HepG2 (cell line): ENCODE measurements at regions not wholly inside any gene's neighbourhood (a gene's known extent, or its start where the extent isn't known, plus 50 kb on each side); places are given as distances from the start of the nearest gene placed in this dataset.
A peak's percentile ranks its signal among the peaks of the same experiment; 100 is the strongest.

Source experiments
- ATAC-seq: fragments of 200-7000 bp; cut with Tn5 transposase; 3 replicates; pipeline ENCODE4 v1.9.1; 2020; ENCODE audit warnings: mild to moderate bottlenecking, moderate library complexity
- BruUV-seq: library from RNA; stranded (reverse); fragments of 400-500 nt; replicated peaks from 2 replicates; lab custom pipeline; 2021; lab: Mats Ljungman, UMichigan
- CTCF ChIA-PET: fragments of 300-600 bp; formaldehyde crosslinking; extraction: SDS; loops from one replicate; lab custom pipeline; 2021; ENCODE audit warnings: low total read pairs, inconsistent platforms, low intra/inter-chr PET ratio; lab: Yijun Ruan, JAX
- POLR2A ChIA-PET: fragments of 350-600 bp; sonication (Branson Sonifier 250); formaldehyde crosslinking; loops from one replicate; lab custom pipeline; 2020; ENCODE audit warnings: antibody characterized with exemption, inconsistent platforms; lab: Yijun Ruan, JAX
- DNase-seq: peaks from one replicate; pipeline ENCODE4 v3.0.0-alpha.2; 2015; ENCODE audit warnings: low spot score
- FAIRE-seq: peaks from 3 replicates; lab custom pipeline; 2011; peaks lifted over from hg19 to GRCh38; lab: Jason Lieb, UNC
- H2AFZ ChIP-seq: one replicate; pipeline ENCODE4 v1.6.1; 2011; ENCODE audit warnings: low read length, inconsistent platforms
- H3K27ac ChIP-seq: fragments of 300-600 bp; 3 replicates; pipeline ENCODE4 v1.8.0; 2011; ENCODE audit warnings: mixed run types, mild to moderate bottlenecking, mixed read lengths, low read length, inconsistent platforms; ENCODE audit not compliant: insufficient read depth; ENCODE audit errors: extremely low read length
- H3K27me3 ChIP-seq, 2 experiments: fragments of 200-600 bp in 1 of 2; 2 replicates in 1 of 2; 3 replicates in 1 of 2; pipeline versions ENCODE4 v1.6.0 to v1.8.0; 2011; ENCODE audit warnings: low read length in 2 of 2, mild to moderate bottlenecking in 2 of 2, moderate library complexity in 2 of 2, inconsistent platforms in 1 of 2; ENCODE audit not compliant: insufficient read depth in 2 of 2, control insufficient read depth in 1 of 2
- H3K36me3 ChIP-seq, 2 experiments: fragments of 200-600 bp in 1 of 2; replicated peaks in 1 of 2; 2 replicates in 1 of 2; 3 replicates in 1 of 2; pipeline versions ENCODE4 v1.5.1 to v1.8.0; 2011; ENCODE audit warnings: low read length in 2 of 2, inconsistent platforms in 1 of 2; ENCODE audit not compliant: insufficient read depth in 2 of 2, control insufficient read depth in 1 of 2
- H3K4me1 ChIP-seq: 2 replicates; pipeline ENCODE4 v1.5.1; 2012; ENCODE audit warnings: low read length, inconsistent platforms; ENCODE audit not compliant: insufficient read depth
- H3K4me2 ChIP-seq: 2 replicates; pipeline ENCODE4 v1.6.0; 2011; ENCODE audit warnings: low read depth, low read length, inconsistent platforms
- H3K4me3 ChIP-seq, 3 experiments: fragments of 200-600 bp in 1 of 3; sonication (generic), shearing (Covaris generic) in 1 of 3; replicated peaks in 1 of 3; 2 replicates each; pipeline ENCODE4 v1.5.1; 2011 to 2016; ENCODE audit warnings: low read length in 3 of 3, inconsistent platforms in 2 of 3, low read depth in 2 of 3, mild to moderate bottlenecking in 2 of 3, control low read depth in 1 of 3, mixed read lengths in 1 of 3; ENCODE audit not compliant: insufficient read depth in 1 of 3
- H3K79me2 ChIP-seq: one replicate; pipeline ENCODE4 v1.6.1; 2011; ENCODE audit warnings: low read length, inconsistent platforms; ENCODE audit not compliant: insufficient read depth
- H3K9ac ChIP-seq: 2 replicates; pipeline ENCODE4 v1.6.0; 2011; ENCODE audit warnings: mild to moderate bottlenecking, low read depth, low read length, inconsistent platforms; ENCODE audit not compliant: insufficient read depth
- H3K9me3 ChIP-seq: 2 replicates; pipeline ENCODE4 v1.5.1; 2012; ENCODE audit warnings: mild to moderate bottlenecking, low read length
- H4K20me1 ChIP-seq: 2 replicates; pipeline ENCODE4 v1.6.0; 2011; ENCODE audit warnings: inconsistent platforms, mild to moderate bottlenecking, low read length, moderate library complexity; ENCODE audit not compliant: insufficient read depth
- ADNP ChIP-seq: sonication (generic); formaldehyde crosslinking; IDR thresholded peaks from 2 replicates; pipeline ENCODE4 v1.4.0; 2020; ENCODE audit warnings: missing genetic modification reagents
- ASH2L ChIP-seq: fragments of 300-600, 200-600 bp; sonication (generic); IDR thresholded peaks from 2 replicates; pipeline ENCODE4 v1.7.0; 2017; ENCODE audit warnings: low read depth, mild to moderate bottlenecking, moderate library complexity, mixed read lengths, low read length; ENCODE audit not compliant: insufficient read length
- ATF1 ChIP-seq: IDR thresholded peaks from 2 replicates; pipeline ENCODE4 v1.6.1; 2016; ENCODE audit warnings: mild to moderate bottlenecking, control low read depth
- EZH2 ChIP-seq: conservative IDR thresholded peaks from 2 replicates; pipeline ENCODE4 v1.6.1; 2012; ENCODE audit warnings: mild to moderate bottlenecking, low read depth, low read length, moderate library complexity
- HNRNPUL1 ChIP-seq: fragments of 200-400 bp; formaldehyde crosslinking; IDR thresholded peaks from 2 replicates; pipeline ENCODE4 v1.6.1; 2017; ENCODE audit warnings: low read depth, mild to moderate bottlenecking, low read length, moderate library complexity
- MIXL1 ChIP-seq: IDR thresholded peaks from 2 replicates; pipeline ENCODE4 v1.6.1; 2016
- NFKBIZ ChIP-seq: IDR thresholded peaks from 2 replicates; pipeline ENCODE4 v1.6.1; 2018; ENCODE audit warnings: missing genetic modification reagents, missing compliant biosample characterization
- PHF20 ChIP-seq: sonication (generic); formaldehyde crosslinking; IDR thresholded peaks from 2 replicates; pipeline ENCODE4 v1.5.0; 2020; ENCODE audit warnings: mild to moderate bottlenecking, missing genetic modification reagents
- PRPF4 ChIP-seq: fragments of 200-400 bp; formaldehyde crosslinking; IDR thresholded peaks from 2 replicates; pipeline ENCODE4 v1.6.1; 2016; ENCODE audit warnings: low read length, low read depth; ENCODE audit not compliant: poor library complexity, severe bottlenecking
- SIX1 ChIP-seq: sonication (generic); formaldehyde crosslinking; IDR thresholded peaks from 2 replicates; pipeline ENCODE4 v1.4.0; 2020; ENCODE audit warnings: missing genetic modification reagents, borderline replicate concordance
- SYNCRIP ChIP-seq: fragments of 200-400 bp; formaldehyde crosslinking; IDR thresholded peaks from 2 replicates; pipeline ENCODE4 v1.6.1; 2018; ENCODE audit warnings: mild to moderate bottlenecking, low read depth, low read length; ENCODE audit not compliant: insufficient read depth
- ZFP91 ChIP-seq: sonication (generic); formaldehyde crosslinking; IDR thresholded peaks from 2 replicates; pipeline ENCODE4 v1.9.0; 2022; ENCODE audit warnings: missing genetic modification reagents, mild to moderate bottlenecking, borderline replicate concordance
- ZNF263 ChIP-seq: sonication (generic); formaldehyde crosslinking; IDR thresholded peaks from 2 replicates; pipeline ENCODE4 v1.4.0; 2020; ENCODE audit warnings: missing genetic modification reagents
- ZNF282 ChIP-seq: fragments of 450-650 bp; IDR thresholded peaks from 2 replicates; pipeline ENCODE4 v1.6.1; 2018; ENCODE audit not compliant: partially characterized antibody
- ZNF670 ChIP-seq: sonication (generic); formaldehyde crosslinking; IDR thresholded peaks from 2 replicates; pipeline ENCODE4 v1.8.0; 2022; ENCODE audit warnings: mild to moderate bottlenecking, missing genetic modification reagents, borderline replicate concordance
- WGBS: methylation state at CpG from one replicate; pipeline ENCODE4 v1.1.6; 2017; ENCODE audit warnings: low lambda C conversion rate; 5-methylcytosine and 5-hydroxymethylcytosine counted together
- in situ Hi-C: cut with HindIII; loops from 2 replicates; pipeline ENCODE4 v1.10.0; 2017; ENCODE audit warnings: low pct_unique_long_range_greater_than_20kb; ENCODE audit not compliant: extremely low pct_ligation_motif_present
- intact Hi-C: fragments of 100-400 bp; cut with micrococcal nuclease; formaldehyde crosslinking; loops from one replicate; pipeline ENCODE4 v1.10.0; 2022; ENCODE audit not compliant: unreplicated experiment
- TF ChIP-seq, protein P1 (sequence below): fragments of 450-650 bp; IDR thresholded peaks from 2 replicates; pipeline ENCODE4 v1.6.1; 2016
- TF ChIP-seq, protein P2 (sequence below): sonication (generic); formaldehyde crosslinking; IDR thresholded peaks from 2 replicates; pipeline ENCODE4 v1.4.0; 2020; ENCODE audit warnings: missing genetic modification reagents, borderline replicate concordance

DNA sequence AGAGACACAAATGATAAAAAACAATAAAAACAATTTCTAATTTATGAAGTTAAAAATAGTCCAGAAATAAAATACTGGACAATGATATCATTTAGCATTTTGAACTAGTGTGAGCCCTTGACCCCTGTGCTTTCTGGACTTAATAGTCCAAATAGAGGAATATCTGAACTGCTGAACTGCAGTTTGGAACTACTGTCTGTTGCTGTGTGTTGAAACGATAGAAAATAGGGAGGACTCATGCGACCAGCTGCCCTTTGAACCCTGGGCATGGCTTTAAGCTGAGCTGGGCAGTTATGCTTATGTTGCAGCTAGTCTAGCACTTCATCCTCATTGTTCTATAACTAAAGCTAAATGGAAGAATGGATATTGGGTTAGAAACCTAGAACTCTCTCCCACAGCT is 99.5 kb downstream of the FMR1NB start:
- ATAC-seq (peak; percentile 44; the same call in 1 of the 3 replicates), DNase-seq (no peak)

DNA sequence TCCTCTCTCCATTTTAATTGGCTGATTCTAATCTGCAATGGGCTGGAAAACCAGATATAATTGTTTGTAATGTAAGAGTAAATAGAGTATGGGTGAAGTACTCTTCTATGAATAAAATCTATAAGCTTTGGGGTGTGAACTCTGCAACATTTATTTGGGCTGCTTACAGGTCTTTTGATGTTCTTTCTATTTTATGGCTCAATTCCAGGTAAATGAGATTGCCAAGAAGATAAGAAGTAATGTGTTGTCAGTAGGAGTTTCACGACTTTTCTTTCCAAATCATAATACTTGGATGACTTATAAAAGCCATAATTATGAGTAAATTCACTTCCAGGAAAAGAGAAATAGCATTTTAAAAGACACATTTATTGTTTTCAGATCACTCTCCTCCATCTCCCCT is 103.5 kb downstream of the FMR1NB start:
- ChIA-PET CTCF (no interaction called here), POLR2A (no interaction called here)
- H2AFZ ChIP-seq: no peak overlapping the region
- WGBS: 0% methylated on average over 1 of the region's 1 CpG
- intact Hi-C loops: no loop called here
- H3K27me3 ChIP-seq: no peaks in the 10 kb centered on the region
- H3K4me3 ChIP-seq: no peak overlapping the region
- H3K36me3 ChIP-seq: no peaks in the 10 kb centered on the region
- H3K79me2 ChIP-seq: no peaks in the 10 kb centered on the region
- no peak overlapping the region for H3K27ac ChIP-seq
- in situ Hi-C loops: no loop called here
- no peaks in the 10 kb centered on the region for H4K20me1 ChIP-seq
- H3K9ac ChIP-seq: no peak overlapping the region
- no peak for ATAC-seq
- no peaks in the 10 kb centered on the region for H3K9me3 ChIP-seq
- FAIRE-seq: no peak
- no peak for DNase-seq
- no TSS peak for BruUV-seq
- no peaks in the 10 kb centered on the region for H3K4me1 ChIP-seq
- no peak overlapping the region for H3K4me2 ChIP-seq
- TF ChIP-seq HNRNPUL1: no peak
- TF ChIP-seq SYNCRIP: no peak
- no peak for TF ChIP-seq ATF1 (CRISPR knock-in tag)
- TF ChIP-seq NFKBIZ (CRISPR knock-in tag): no peak
- TF ChIP-seq PHF20 (CRISPR knock-in tag): no peak
- TF ChIP-seq ZFP91 (CRISPR knock-in tag): no peak
- TF ChIP-seq PRPF4: no peak
- TF ChIP-seq, protein P1, sequence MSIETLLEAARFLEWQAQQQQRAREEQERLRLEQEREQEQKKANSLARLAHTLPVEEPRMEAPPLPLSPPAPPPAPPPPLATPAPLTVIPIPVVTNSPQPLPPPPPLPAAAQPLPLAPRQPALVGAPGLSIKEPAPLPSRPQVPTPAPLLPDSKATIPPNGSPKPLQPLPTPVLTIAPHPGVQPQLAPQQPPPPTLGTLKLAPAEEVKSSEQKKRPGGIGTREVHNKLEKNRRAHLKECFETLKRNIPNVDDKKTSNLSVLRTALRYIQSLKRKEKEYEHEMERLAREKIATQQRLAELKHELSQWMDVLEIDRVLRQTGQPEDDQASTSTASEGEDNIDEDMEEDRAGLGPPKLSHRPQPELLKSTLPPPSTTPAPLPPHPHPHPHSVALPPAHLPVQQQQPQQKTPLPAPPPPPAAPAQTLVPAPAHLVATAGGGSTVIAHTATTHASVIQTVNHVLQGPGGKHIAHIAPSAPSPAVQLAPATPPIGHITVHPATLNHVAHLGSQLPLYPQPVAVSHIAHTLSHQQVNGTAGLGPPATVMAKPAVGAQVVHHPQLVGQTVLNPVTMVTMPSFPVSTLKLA: no peak
- no peak for TF ChIP-seq ZNF282
- no peak for TF ChIP-seq MIXL1 (CRISPR knock-in tag)

More for the DNA sequence above, 99.5 kb downstream of the FMR1NB start:
- no TSS peak for BruUV-seq
- H3K79me2 ChIP-seq: no peaks in the 10 kb centered on the region
- no peak for FAIRE-seq
- H3K27ac ChIP-seq: no peak overlapping the region
- in situ Hi-C loops: no loop called here
- POLR2A ChIA-PET: no interaction called here
- WGBS: 0% methylated on average over 2 of the region's 2 CpGs
- CTCF ChIA-PET: no interaction called here
- no peaks in the 10 kb centered on the region for H3K9me3 ChIP-seq
- H3K4me3 ChIP-seq: no peak overlapping the region
- TF ChIP-seq ASH2L (no peak), SIX1 (CRISPR knock-in tag) (no peak), ZNF263 (peak; percentile 63), ADNP (CRISPR knock-in tag) (no peak), ZNF670 (CRISPR knock-in tag) (no peak), EZH2 (no peak)
- TF ChIP-seq, protein P2, sequence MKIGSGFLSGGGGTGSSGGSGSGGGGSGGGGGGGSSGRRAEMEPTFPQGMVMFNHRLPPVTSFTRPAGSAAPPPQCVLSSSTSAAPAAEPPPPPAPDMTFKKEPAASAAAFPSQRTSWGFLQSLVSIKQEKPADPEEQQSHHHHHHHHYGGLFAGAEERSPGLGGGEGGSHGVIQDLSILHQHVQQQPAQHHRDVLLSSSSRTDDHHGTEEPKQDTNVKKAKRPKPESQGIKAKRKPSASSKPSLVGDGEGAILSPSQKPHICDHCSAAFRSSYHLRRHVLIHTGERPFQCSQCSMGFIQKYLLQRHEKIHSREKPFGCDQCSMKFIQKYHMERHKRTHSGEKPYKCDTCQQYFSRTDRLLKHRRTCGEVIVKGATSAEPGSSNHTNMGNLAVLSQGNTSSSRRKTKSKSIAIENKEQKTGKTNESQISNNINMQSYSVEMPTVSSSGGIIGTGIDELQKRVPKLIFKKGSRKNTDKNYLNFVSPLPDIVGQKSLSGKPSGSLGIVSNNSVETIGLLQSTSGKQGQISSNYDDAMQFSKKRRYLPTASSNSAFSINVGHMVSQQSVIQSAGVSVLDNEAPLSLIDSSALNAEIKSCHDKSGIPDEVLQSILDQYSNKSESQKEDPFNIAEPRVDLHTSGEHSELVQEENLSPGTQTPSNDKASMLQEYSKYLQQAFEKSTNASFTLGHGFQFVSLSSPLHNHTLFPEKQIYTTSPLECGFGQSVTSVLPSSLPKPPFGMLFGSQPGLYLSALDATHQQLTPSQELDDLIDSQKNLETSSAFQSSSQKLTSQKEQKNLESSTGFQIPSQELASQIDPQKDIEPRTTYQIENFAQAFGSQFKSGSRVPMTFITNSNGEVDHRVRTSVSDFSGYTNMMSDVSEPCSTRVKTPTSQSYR (CRISPR knock-in tag): no peak
- TF ChIP-seq, all 625 proteins: peak for 1
- Histone ChIP-seq H3K4me1 (no peaks in the 10 kb centered on the region), H3K9ac (no peak overlapping the region), H3K27me3 (no peaks in the 10 kb centered on the region), H3K4me2 (no peak overlapping the region), H2AFZ (no peak overlapping the region), H3K36me3 (no peaks in the 10 kb centered on the region), H4K20me1 (no peaks in the 10 kb centered on the region)
- intact Hi-C loops: no loop called here
